IMR-90 (cell line): ENCODE measurements at regions not wholly inside any gene's neighbourhood (a gene's known extent, or its start where the extent isn't known, plus 50 kb on each side); places are given as distances from the start of the nearest gene placed in this dataset.
A peak's percentile ranks its signal among the peaks of the same experiment; 100 is the strongest.

Source experiments
- ATAC-seq: fragments of 200-7000 bp; cut with Tn5 transposase; 2 replicates; pipeline ENCODE4 v1.9.1; 2020; ENCODE audit warnings: low read depth, mild to moderate bottlenecking, moderate library complexity
- BruUV-seq: library from RNA; stranded (reverse); fragments of 400-500 nt; replicated peaks from 2 replicates; lab custom pipeline; 2021; lab: Mats Ljungman, UMichigan
- CTCF ChIA-PET: fragments of 300-600 bp; formaldehyde crosslinking; extraction: SDS; loops from one replicate; lab custom pipeline; 2021; ENCODE audit warnings: antibody characterized with exemption; lab: Yijun Ruan, JAX
- POLR2A ChIA-PET: fragments of 300-600 bp; sonication (Branson Sonifier 250); formaldehyde crosslinking; loops from one replicate; lab custom pipeline; 2022; ENCODE audit warnings: antibody characterized with exemption; ENCODE audit not compliant: unreplicated experiment; lab: Charles Lee
- DNase-seq: peaks from one replicate; pipeline ENCODE4 v3.0.0; 2013
- H2AFZ ChIP-seq: replicated peaks from 2 replicates; pipeline ENCODE3; 2013; ENCODE audit warnings: low read length, mild to moderate bottlenecking; ENCODE audit not compliant: poor library complexity
- H2AK5ac ChIP-seq: 2 replicates; pipeline ENCODE4 v1.6.1; 2013; ENCODE audit warnings: low read depth, low read length, inconsistent platforms
- H2AK9ac ChIP-seq: replicated peaks from 2 replicates; pipeline ENCODE3; 2013; ENCODE audit warnings: mild to moderate bottlenecking, low read depth, low read length, moderate library complexity; ENCODE audit not compliant: poor library complexity
- H2BK120ac ChIP-seq: 2 replicates; pipeline ENCODE4 v1.6.1; 2013; ENCODE audit warnings: low read depth, low read length, inconsistent platforms
- H2BK15ac ChIP-seq: 3 replicates; pipeline ENCODE4 v1.6.1; 2013; ENCODE audit warnings: low read depth, low read length, inconsistent platforms
- H2BK20ac ChIP-seq: 2 replicates; pipeline ENCODE4 v1.6.1; 2013; ENCODE audit warnings: low read depth, mild to moderate bottlenecking, inconsistent platforms, low read length, moderate library complexity
- H2BK5ac ChIP-seq: 2 replicates; pipeline ENCODE4 v1.6.1; 2013; ENCODE audit warnings: mild to moderate bottlenecking, low read depth, low read length, inconsistent platforms; ENCODE audit not compliant: poor library complexity, severe bottlenecking
- H3K14ac ChIP-seq: replicated peaks from 2 replicates; pipeline ENCODE4 v1.6.1; 2013; ENCODE audit warnings: low read depth, low read length, inconsistent platforms
- H3K18ac ChIP-seq: 2 replicates; pipeline ENCODE4 v1.6.1; 2013; ENCODE audit warnings: low read depth, low read length, control low read depth
- H3K23ac ChIP-seq: 2 replicates; pipeline ENCODE4 v1.6.1; 2013; ENCODE audit warnings: low read depth, low read length, inconsistent platforms
- H3K27ac ChIP-seq: 2 replicates; pipeline ENCODE4 v1.5.1; 2013; ENCODE audit warnings: mild to moderate bottlenecking, control low read depth, low read length; ENCODE audit not compliant: insufficient read depth
- H3K27me3 ChIP-seq: 2 replicates; pipeline ENCODE4 v1.6.1; 2013; ENCODE audit warnings: low read length; ENCODE audit not compliant: control insufficient read depth, insufficient read depth
- H3K36me3 ChIP-seq: 2 replicates; pipeline ENCODE4 v1.6.1; 2013; ENCODE audit warnings: low read length, mixed read lengths; ENCODE audit not compliant: control insufficient read depth, insufficient read depth
- H3K4ac ChIP-seq: 2 replicates; pipeline ENCODE4 v1.6.1; 2013; ENCODE audit warnings: low read depth, low read length, inconsistent platforms
- H3K4me1 ChIP-seq: 2 replicates; pipeline ENCODE4 v1.6.1; 2013; ENCODE audit warnings: low read length, mixed read lengths; ENCODE audit not compliant: control insufficient read depth, insufficient read depth
- H3K4me2 ChIP-seq: 2 replicates; pipeline ENCODE4 v1.6.1; 2013; ENCODE audit warnings: low read depth, mild to moderate bottlenecking, control low read depth, low read length, moderate library complexity
- H3K4me3 ChIP-seq: 2 replicates; pipeline ENCODE4 v1.5.1; 2013; ENCODE audit warnings: low read depth, mild to moderate bottlenecking, control low read depth, low read length, moderate library complexity; ENCODE audit not compliant: insufficient read depth
- H3K56ac ChIP-seq: 2 replicates; pipeline ENCODE4 v1.6.1; 2013; ENCODE audit warnings: low read length, inconsistent platforms; ENCODE audit not compliant: insufficient read depth; ENCODE audit errors: extremely low read depth
- H3K79me1 ChIP-seq, 2 experiments: 2 replicates each; pipeline ENCODE4 v1.6.1; 2013; ENCODE audit warnings: low read length in 2 of 2, inconsistent platforms in 1 of 2, low read depth in 1 of 2
- H3K9ac ChIP-seq: 2 replicates; pipeline ENCODE4 v1.6.1; 2013; ENCODE audit warnings: low read depth, low read length, control low read depth
- H3K9me1 ChIP-seq: 2 replicates; pipeline ENCODE4 v1.6.1; 2013; ENCODE audit warnings: low read length, inconsistent platforms; ENCODE audit not compliant: insufficient read depth
- H3K9me3 ChIP-seq: 2 replicates; pipeline ENCODE4 v1.6.1; 2013; ENCODE audit warnings: low read length; ENCODE audit not compliant: control insufficient read depth, insufficient read depth
- H4K20me1 ChIP-seq: 2 replicates; pipeline ENCODE4 v1.6.1; 2013; ENCODE audit warnings: low read length, inconsistent platforms; ENCODE audit not compliant: insufficient read depth
- H4K5ac ChIP-seq: 2 replicates; pipeline ENCODE4 v1.6.1; 2013; ENCODE audit warnings: mild to moderate bottlenecking, low read depth, low read length, control low read depth
- H4K8ac ChIP-seq, 2 experiments: 2 replicates each; pipeline ENCODE4 v1.6.1; 2013; ENCODE audit warnings: low read depth in 2 of 2, low read length in 2 of 2, control low read depth in 1 of 2, inconsistent platforms in 1 of 2
- H4K91ac ChIP-seq: 2 replicates; pipeline ENCODE4 v1.6.1; 2013; ENCODE audit warnings: low read depth, low read length, inconsistent platforms; ENCODE audit not compliant: insufficient read depth
- BHLHE40 ChIP-seq: fragments of 150-350 bp; IDR thresholded peaks from 2 replicates; pipeline ENCODE4 v1.6.1; 2016; ENCODE audit warnings: mild to moderate bottlenecking, low read depth, low read length
- CEBPB ChIP-seq: IDR thresholded peaks from 2 replicates; pipeline ENCODE4 v1.6.1; 2012; ENCODE audit warnings: low read depth, low read length, improper control_type of control experiment
- CHD1 ChIP-seq: IDR thresholded peaks from 2 replicates; pipeline ENCODE4 v1.6.1; 2012; ENCODE audit warnings: low read depth, low read length, improper control_type of control experiment
- FOS ChIP-seq: fragments of 150-350 bp; IDR thresholded peaks from 2 replicates; pipeline ENCODE4 v1.6.1; 2016; ENCODE audit warnings: low read depth, low read length
- MAFK ChIP-seq: IDR thresholded peaks from 2 replicates; pipeline ENCODE4 v1.6.1; 2012; ENCODE audit warnings: low read depth, low read length, improper control_type of control experiment
- MAZ ChIP-seq: IDR thresholded peaks from 2 replicates; pipeline ENCODE4 v1.6.1; 2012; ENCODE audit warnings: low read depth, mild to moderate bottlenecking, low read length, improper control_type of control experiment, moderate library complexity, borderline replicate concordance
- NFE2L2 ChIP-seq: fragments of 150-350 bp; IDR thresholded peaks from 2 replicates; pipeline ENCODE4 v1.6.1; 2016; ENCODE audit warnings: low read depth, mild to moderate bottlenecking, low read length
- POLR2A ChIP-seq: IDR thresholded peaks from 2 replicates; pipeline ENCODE4 v1.6.1; 2012; ENCODE audit warnings: mild to moderate bottlenecking, low read depth, low read length
- RAD21 ChIP-seq: IDR thresholded peaks from 2 replicates; pipeline ENCODE4 v1.6.1; 2012; ENCODE audit warnings: low read length, improper control_type of control experiment
- RCOR1 ChIP-seq: IDR thresholded peaks from 2 replicates; pipeline ENCODE4 v1.6.1; 2012; ENCODE audit warnings: mild to moderate bottlenecking, low read length, improper control_type of control experiment; ENCODE audit not compliant: insufficient replicate concordance
- RFX5 ChIP-seq: IDR thresholded peaks from 2 replicates; pipeline ENCODE4 v1.8.0; 2012; ENCODE audit warnings: low read depth, mild to moderate bottlenecking, low read length, moderate library complexity
- SMC3 ChIP-seq: fragments of 150-350 bp; IDR thresholded peaks from 2 replicates; pipeline ENCODE4 v1.6.1; 2016; ENCODE audit warnings: low read depth, mild to moderate bottlenecking, antibody characterized with exemption, low read length, moderate library complexity
- WGBS, 2 experiments: methylation state at CpG; one replicate each; pipeline versions ENCODE4 v1.1.5 to v1.1.7; 2013; ENCODE audit warnings: missing lambda C conversion rate in 2 of 2; ENCODE audit not compliant: insufficient read length in 1 of 2; ENCODE audit errors: extremely low coverage in 2 of 2; 5-methylcytosine and 5-hydroxymethylcytosine counted together
- dilution Hi-C: fragments of 300-500 bp; cut with HindIII; formaldehyde crosslinking; loops from one replicate; pipeline ENCODE4 v1.14.3; 2018; ENCODE audit warnings: low sequenced_read_pairs; ENCODE audit not compliant: unreplicated experiment
- in situ Hi-C: fragments of 300-500 bp; cut with MboI; formaldehyde crosslinking; loops from 3 replicates; pipeline ENCODE4 v1.14.3; 2019; ENCODE audit warnings: low sequenced_read_pairs, inconsistent platforms, mixed read lengths
- intact Hi-C: fragments of 100-400 bp; cut with micrococcal nuclease; formaldehyde crosslinking; loops from 2 replicates; pipeline ENCODE4 v1.10.0; 2022
- TF ChIP-seq, protein P1 (sequence below): fragments of 150-350 bp; IDR thresholded peaks from 2 replicates; pipeline ENCODE4 v1.6.1; 2017; ENCODE audit warnings: mild to moderate bottlenecking, antibody characterized with exemption, low read length, low read depth
- TF ChIP-seq, protein P2 (sequence below): conservative IDR thresholded peaks from 2 replicates; pipeline ENCODE4 v1.5.1; 2012; ENCODE audit warnings: mild to moderate bottlenecking, low read depth, low read length, improper control_type of control experiment
- TF ChIP-seq, protein P3 (sequence below): fragments of 150-350 bp; IDR thresholded peaks from 2 replicates; pipeline ENCODE4 v1.6.1; 2016; ENCODE audit warnings: low read depth, mild to moderate bottlenecking, low read length, moderate library complexity, borderline replicate concordance

DNA sequence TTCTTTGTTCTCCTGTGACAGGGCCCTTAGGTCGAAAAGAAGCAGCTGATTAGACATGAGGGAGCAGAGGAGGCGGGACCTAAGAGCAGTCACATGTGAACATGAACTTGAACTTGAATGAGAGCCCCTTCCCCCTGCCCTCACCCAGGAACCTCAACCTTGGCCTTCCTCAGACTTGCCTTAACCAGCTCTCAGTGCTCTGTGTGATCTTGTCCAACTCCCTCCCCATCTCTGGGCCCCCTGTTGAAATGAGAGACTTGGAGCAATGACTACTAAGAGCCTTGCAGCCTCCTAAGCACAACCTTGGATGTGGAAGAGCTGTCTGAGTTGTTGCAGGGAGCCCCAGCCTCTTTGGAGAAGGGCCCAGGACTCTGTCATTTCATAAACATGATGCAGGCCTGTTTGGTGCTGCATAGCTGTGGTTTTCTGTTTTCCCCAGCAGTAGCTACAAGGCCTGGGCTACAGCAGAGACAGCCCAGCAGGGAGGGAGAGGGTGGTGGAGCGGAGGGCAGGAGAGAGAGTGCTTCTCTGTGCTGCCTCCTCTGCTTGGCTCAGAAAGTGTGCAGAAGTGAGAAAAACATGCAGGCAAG lies 123.9 kb upstream of the ZMIZ1 start:
- BruUV-seq, result no TSS peak
- peak overlapping the region; percentile 78 for H2AK9ac ChIP-seq
- H3K27me3 ChIP-seq, result peaks cover 3% of the 10 kb centered on the region; the same call in 1 of the 2 replicates
- H3K56ac ChIP-seq, result peak overlapping the region; percentile 14; the same call in 1 of the 2 replicates
- H4K20me1 ChIP-seq, result peaks cover 5% of the 10 kb centered on the region; the same call in 1 of the 2 replicates
- peak overlapping the region; percentile 33; the same call in 1 of the 2 replicates for H2AK5ac ChIP-seq
- H2BK5ac ChIP-seq, result peak overlapping the region; percentile 46
- H3K9me1 ChIP-seq, result peaks cover 24% of the 10 kb centered on the region
- peak overlapping the region; percentile 75 for H4K91ac ChIP-seq
- peak overlapping the region in 1 of 2 experiments; percentile 50; a peak in 2 of 4 replicates for H4K8ac ChIP-seq
- peaks cover 34% of the 10 kb centered on the region for H3K4me1 ChIP-seq
- intact Hi-C loops, result loop anchor here (5.0 to 10.0 kb wide), 3 partner anchors 122 to 280 kb away; partner anchors contain the start of gene ZMIZ1
- peak overlapping the region; percentile 75; the same call in 1 of the 2 replicates for H3K27ac ChIP-seq
- in situ Hi-C loops, result no loop called here
- no peak overlapping the region for H3K4me3 ChIP-seq
- peak overlapping the region; percentile 57 for H4K5ac ChIP-seq
- H2AFZ ChIP-seq, result peak overlapping the region; percentile 48
- H3K9me3 ChIP-seq, result 0 out of 2 replicates have a peak, but pooled peaks cover 5% of the 10 kb centered on the region
- dilution Hi-C loops, result no loop called here
- H3K23ac ChIP-seq, result peak overlapping the region; percentile 57
- ChIA-PET CTCF (interaction anchor here (0.8 to 1.0 kb wide), 2 partner anchors 9 to 30 kb away, joined by 3 to 4 read pairs; no protein-coding TSS in a partner anchor), POLR2A (no interaction called here)
- no peaks in the 10 kb centered on the region for H3K36me3 ChIP-seq
- peak overlapping the region; percentile 19; the same call in 1 of the 2 replicates for H3K9ac ChIP-seq
- no peaks in the 10 kb centered on the region for H3K79me1 ChIP-seq
- peak overlapping the region; percentile 79 for H3K4ac ChIP-seq
- peak; percentile 99 for ATAC-seq
- H3K4me2 ChIP-seq, result peak overlapping the region; percentile 36
- peak overlapping the region; percentile 43; the same call in 2 of the 3 replicates for H2BK15ac ChIP-seq
- H2BK120ac ChIP-seq, result peak overlapping the region; percentile 81
- peak overlapping the region; percentile 83 for H2BK20ac ChIP-seq
- DNase-seq, result peak; percentile 98
- H3K18ac ChIP-seq, result peak overlapping the region; percentile 74
- no CpG with 5 or more reads among the region's 3 CpGs for WGBS, 2 experiments
- H3K14ac ChIP-seq, result peak overlapping the region; percentile 85
- TF ChIP-seq SMC3 (peak; percentile 29), BHLHE40 (no peak), RCOR1 (peak; percentile 45), MAFK (no peak), MAZ (peak; percentile 88; the same call in 1 of the 2 replicates), CHD1 (no peak), NFE2L2 (no peak), RAD21 (peak; percentile 46), CEBPB (peak; percentile 44), RFX5 (no peak), FOS (peak; percentile 6; the same call in 1 of the 2 replicates), POLR2A (no peak)
- TF ChIP-seq, protein P1, sequence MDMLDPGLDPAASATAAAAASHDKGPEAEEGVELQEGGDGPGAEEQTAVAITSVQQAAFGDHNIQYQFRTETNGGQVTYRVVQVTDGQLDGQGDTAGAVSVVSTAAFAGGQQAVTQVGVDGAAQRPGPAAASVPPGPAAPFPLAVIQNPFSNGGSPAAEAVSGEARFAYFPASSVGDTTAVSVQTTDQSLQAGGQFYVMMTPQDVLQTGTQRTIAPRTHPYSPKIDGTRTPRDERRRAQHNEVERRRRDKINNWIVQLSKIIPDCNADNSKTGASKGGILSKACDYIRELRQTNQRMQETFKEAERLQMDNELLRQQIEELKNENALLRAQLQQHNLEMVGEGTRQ, result no peak
- TF ChIP-seq, protein P2, sequence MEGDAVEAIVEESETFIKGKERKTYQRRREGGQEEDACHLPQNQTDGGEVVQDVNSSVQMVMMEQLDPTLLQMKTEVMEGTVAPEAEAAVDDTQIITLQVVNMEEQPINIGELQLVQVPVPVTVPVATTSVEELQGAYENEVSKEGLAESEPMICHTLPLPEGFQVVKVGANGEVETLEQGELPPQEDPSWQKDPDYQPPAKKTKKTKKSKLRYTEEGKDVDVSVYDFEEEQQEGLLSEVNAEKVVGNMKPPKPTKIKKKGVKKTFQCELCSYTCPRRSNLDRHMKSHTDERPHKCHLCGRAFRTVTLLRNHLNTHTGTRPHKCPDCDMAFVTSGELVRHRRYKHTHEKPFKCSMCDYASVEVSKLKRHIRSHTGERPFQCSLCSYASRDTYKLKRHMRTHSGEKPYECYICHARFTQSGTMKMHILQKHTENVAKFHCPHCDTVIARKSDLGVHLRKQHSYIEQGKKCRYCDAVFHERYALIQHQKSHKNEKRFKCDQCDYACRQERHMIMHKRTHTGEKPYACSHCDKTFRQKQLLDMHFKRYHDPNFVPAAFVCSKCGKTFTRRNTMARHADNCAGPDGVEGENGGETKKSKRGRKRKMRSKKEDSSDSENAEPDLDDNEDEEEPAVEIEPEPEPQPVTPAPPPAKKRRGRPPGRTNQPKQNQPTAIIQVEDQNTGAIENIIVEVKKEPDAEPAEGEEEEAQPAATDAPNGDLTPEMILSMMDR, result peak; percentile 27
- TF ChIP-seq, protein P3, sequence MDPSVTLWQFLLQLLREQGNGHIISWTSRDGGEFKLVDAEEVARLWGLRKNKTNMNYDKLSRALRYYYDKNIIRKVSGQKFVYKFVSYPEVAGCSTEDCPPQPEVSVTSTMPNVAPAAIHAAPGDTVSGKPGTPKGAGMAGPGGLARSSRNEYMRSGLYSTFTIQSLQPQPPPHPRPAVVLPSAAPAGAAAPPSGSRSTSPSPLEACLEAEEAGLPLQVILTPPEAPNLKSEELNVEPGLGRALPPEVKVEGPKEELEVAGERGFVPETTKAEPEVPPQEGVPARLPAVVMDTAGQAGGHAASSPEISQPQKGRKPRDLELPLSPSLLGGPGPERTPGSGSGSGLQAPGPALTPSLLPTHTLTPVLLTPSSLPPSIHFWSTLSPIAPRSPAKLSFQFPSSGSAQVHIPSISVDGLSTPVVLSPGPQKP, result no peak
